CD14-positive monocyte (primary cell): ENCODE measurements at regions not wholly inside any gene's neighbourhood (a gene's known extent, or its start where the extent isn't known, plus 50 kb on each side); places are given as distances from the start of the nearest gene placed in this dataset. TPM values are rescaled to one million over a fixed set of nuclear protein-coding genes. Genes with fewer than 3 reads are reported as not detected.
A peak's percentile ranks its signal among the peaks of the same experiment; 100 is the strongest.

Experiments
- DNase-seq, 3 donors: peaks; one replicate each; pipeline ENCODE4 v3.0.0-alpha.2; 2011 to 2022
- H2AFZ ChIP-seq: 2 replicates; pipeline ENCODE4 v1.6.0; 2012; ENCODE audit warnings: mild to moderate bottlenecking, low read depth, low read length, inconsistent platforms; ENCODE audit not compliant: insufficient read depth, poor library complexity, severe bottlenecking
- H3K27ac ChIP-seq, 2 donors: 1 replicate in 1 of 2; 2 replicates in 1 of 2; pipeline ENCODE4 v1.5.1; 2012 to 2013; ENCODE audit warnings: low read length in 2 of 2, control low read depth in 1 of 2, inconsistent platforms in 1 of 2, low read depth in 1 of 2, mild to moderate bottlenecking in 1 of 2
- H3K27me3 ChIP-seq, 2 donors: one replicate each; pipeline versions ENCODE4 v1.6.0 to v1.6.1; 2011 to 2013; ENCODE audit warnings: low read length in 2 of 2; ENCODE audit not compliant: control insufficient read depth in 2 of 2, insufficient read depth in 2 of 2
- H3K36me3 ChIP-seq, 2 donors: replicated peaks in 1 of 2; 1 replicate in 1 of 2; 2 replicates in 1 of 2; pipeline versions ENCODE4 v1.5.1 to v1.6.1; 2012 to 2013; ENCODE audit warnings: low read length in 2 of 2, control low read depth in 1 of 2, inconsistent platforms in 1 of 2, mild to moderate bottlenecking in 1 of 2; ENCODE audit not compliant: insufficient read depth in 2 of 2, control insufficient read depth in 1 of 2
- H3K4me1 ChIP-seq, 2 donors: 1 replicate in 1 of 2; 2 replicates in 1 of 2; pipeline versions ENCODE4 v1.5.1 to v1.6.1; 2012 to 2013; ENCODE audit warnings: low read length in 2 of 2, control low read depth in 1 of 2, inconsistent platforms in 1 of 2, mild to moderate bottlenecking in 1 of 2, moderate library complexity in 1 of 2; ENCODE audit not compliant: insufficient read depth in 2 of 2, control insufficient read depth in 1 of 2
- H3K4me2 ChIP-seq: replicated peaks from 2 replicates; pipeline ENCODE3; 2012; ENCODE audit warnings: low read length, moderate library complexity, mild to moderate bottlenecking; ENCODE audit not compliant: poor library complexity, severe bottlenecking; ENCODE audit errors: extremely low read depth
- H3K4me3 ChIP-seq, 3 experiments: fragments of 200-600 bp in 1 of 3; sonication (generic) in 1 of 3; replicated peaks in 1 of 3; 1 replicate in 2 of 3; 2 replicates in 1 of 3; pipeline ENCODE4 v1.5.1; 2011 to 2013; ENCODE audit warnings: low read length in 3 of 3, mild to moderate bottlenecking in 3 of 3, control low read depth in 2 of 3, low read depth in 2 of 3, inconsistent platforms in 1 of 3, moderate library complexity in 1 of 3
- H3K79me2 ChIP-seq: 2 replicates; pipeline ENCODE4 v1.6.0; 2012; ENCODE audit warnings: mild to moderate bottlenecking, control low read depth, inconsistent platforms, low read length, moderate library complexity; ENCODE audit not compliant: insufficient read depth
- H3K9ac ChIP-seq: 2 replicates; pipeline ENCODE4 v1.6.0; 2017; ENCODE audit warnings: low read length, mild to moderate bottlenecking; ENCODE audit not compliant: insufficient read depth, poor library complexity, severe bottlenecking
- H3K9me3 ChIP-seq, 2 donors: replicated peaks in 1 of 2; 1 replicate in 1 of 2; 2 replicates in 1 of 2; pipeline versions ENCODE4 v1.5.1 to v1.6.1; 2012 to 2013; ENCODE audit warnings: low read length in 2 of 2, control low read depth in 1 of 2; ENCODE audit not compliant: control insufficient read depth in 1 of 2, insufficient read depth in 1 of 2
- H4K20me1 ChIP-seq: 2 replicates; pipeline ENCODE4 v1.6.0; 2012; ENCODE audit warnings: mild to moderate bottlenecking, low read length, control low read depth, moderate library complexity; ENCODE audit not compliant: insufficient read depth
- H3K27ac Mint-ChIP-seq, 7 donors: one replicate each; pipeline ENCODE4 v1.8.0; 2020; ENCODE audit warnings: mild to moderate bottlenecking in 7 of 7, mixed read lengths in 7 of 7, moderate library complexity in 6 of 7, inconsistent platforms in 2 of 7
- H3K27me3 Mint-ChIP-seq, 3 donors: one replicate each; pipeline ENCODE4 v1.8.0; 2021 to 2022; ENCODE audit warnings: low read depth in 3 of 3, mild to moderate bottlenecking in 3 of 3, mixed read lengths in 3 of 3, moderate library complexity in 3 of 3, inconsistent platforms in 1 of 3
- H3K36me3 Mint-ChIP-seq, 2 donors: one replicate each; pipeline ENCODE4 v1.8.0; 2020; ENCODE audit warnings: mixed read lengths in 2 of 2, inconsistent platforms in 1 of 2, mild to moderate bottlenecking in 1 of 2
- H3K4me1 Mint-ChIP-seq: one replicate; pipeline ENCODE4 v1.8.0; 2020; ENCODE audit warnings: mild to moderate bottlenecking, mixed read lengths
- H3K4me3 Mint-ChIP-seq, 2 donors: one replicate each; pipeline ENCODE4 v1.8.0; 2020; ENCODE audit warnings: mild to moderate bottlenecking in 2 of 2, mixed read lengths in 2 of 2, moderate library complexity in 1 of 2
- H3K9me3 Mint-ChIP-seq, 7 donors: one replicate each; pipeline ENCODE4 v1.8.0; 2020 to 2022; ENCODE audit warnings: mixed read lengths in 7 of 7, mild to moderate bottlenecking in 6 of 7, moderate library complexity in 6 of 7, inconsistent platforms in 2 of 7
- WGBS: methylation state at CpG from one replicate; pipeline ENCODE4 v1.1.5; 2013; ENCODE audit warnings: missing lambda C conversion rate; ENCODE audit not compliant: insufficient coverage; 5-methylcytosine and 5-hydroxymethylcytosine counted together
- intact Hi-C, 2 donors: fragments of 100-400 bp; cut with micrococcal nuclease; formaldehyde crosslinking; loops; one replicate each; pipeline versions ENCODE4 v1.15.0 to v1.15.1; 2023
- small RNA-seq: library from RNA; depleted of rRNA; stranded (forward); fragments of <200 nt; gene quantifications from one replicate; pipeline ENCODE3, GENCODE V24; 2012; ENCODE audit warnings: low read depth; ENCODE audit not compliant: insufficient read length
- TF ChIP-seq, protein P1 (sequence below): fragments of 200-600 bp; IDR thresholded peaks from one replicate; pipeline ENCODE4 v1.8.0; 2022; ENCODE audit warnings: antibody characterized with exemption, mild to moderate bottlenecking

- Mint-ChIP-seq H3K36me3 (no peaks in the 10 kb centered on the region), H3K27me3 (peaks cover 3 to 10% (median 3%) of the 10 kb centered on the region in 3 donors), H3K9me3 (peaks cover 0 to 3% (median 0%) of the 10 kb centered on the region in 7 donors), H3K4me1 (no peaks in the 10 kb centered on the region), H3K4me3 (no peak overlapping the region), H3K27ac (no peak overlapping the region)
- peaks cover 0 to 6% of the 10 kb centered on the region in 2 donors for H3K4me1 ChIP-seq
- no peak overlapping the region for H2AFZ ChIP-seq
- no peak overlapping the region for H3K4me3 ChIP-seq
- intact Hi-C loops, result no loop called here
- no peak for DNase-seq
- H3K36me3 ChIP-seq, result no peaks in the 10 kb centered on the region
- WGBS, result 0% methylated on average over 1 of the region's 5 CpGs
- H3K27me3 ChIP-seq, result no peaks in the 10 kb centered on the region
- no peaks in the 10 kb centered on the region for H3K9me3 ChIP-seq
- TF ChIP-seq, protein P1, sequence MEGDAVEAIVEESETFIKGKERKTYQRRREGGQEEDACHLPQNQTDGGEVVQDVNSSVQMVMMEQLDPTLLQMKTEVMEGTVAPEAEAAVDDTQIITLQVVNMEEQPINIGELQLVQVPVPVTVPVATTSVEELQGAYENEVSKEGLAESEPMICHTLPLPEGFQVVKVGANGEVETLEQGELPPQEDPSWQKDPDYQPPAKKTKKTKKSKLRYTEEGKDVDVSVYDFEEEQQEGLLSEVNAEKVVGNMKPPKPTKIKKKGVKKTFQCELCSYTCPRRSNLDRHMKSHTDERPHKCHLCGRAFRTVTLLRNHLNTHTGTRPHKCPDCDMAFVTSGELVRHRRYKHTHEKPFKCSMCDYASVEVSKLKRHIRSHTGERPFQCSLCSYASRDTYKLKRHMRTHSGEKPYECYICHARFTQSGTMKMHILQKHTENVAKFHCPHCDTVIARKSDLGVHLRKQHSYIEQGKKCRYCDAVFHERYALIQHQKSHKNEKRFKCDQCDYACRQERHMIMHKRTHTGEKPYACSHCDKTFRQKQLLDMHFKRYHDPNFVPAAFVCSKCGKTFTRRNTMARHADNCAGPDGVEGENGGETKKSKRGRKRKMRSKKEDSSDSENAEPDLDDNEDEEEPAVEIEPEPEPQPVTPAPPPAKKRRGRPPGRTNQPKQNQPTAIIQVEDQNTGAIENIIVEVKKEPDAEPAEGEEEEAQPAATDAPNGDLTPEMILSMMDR, result no peak
- no peak overlapping the region for H3K9ac ChIP-seq
- H3K4me2 ChIP-seq, result no peak overlapping the region
- H3K79me2 ChIP-seq, result no peaks in the 10 kb centered on the region
- no peaks in the 10 kb centered on the region for H4K20me1 ChIP-seq
- H3K27ac ChIP-seq, result no peak overlapping the region
Observed at GRCh38 chr11:121688055-121688491, 235.3 kb upstream of the SORL1-AS1 start.

DNA sequence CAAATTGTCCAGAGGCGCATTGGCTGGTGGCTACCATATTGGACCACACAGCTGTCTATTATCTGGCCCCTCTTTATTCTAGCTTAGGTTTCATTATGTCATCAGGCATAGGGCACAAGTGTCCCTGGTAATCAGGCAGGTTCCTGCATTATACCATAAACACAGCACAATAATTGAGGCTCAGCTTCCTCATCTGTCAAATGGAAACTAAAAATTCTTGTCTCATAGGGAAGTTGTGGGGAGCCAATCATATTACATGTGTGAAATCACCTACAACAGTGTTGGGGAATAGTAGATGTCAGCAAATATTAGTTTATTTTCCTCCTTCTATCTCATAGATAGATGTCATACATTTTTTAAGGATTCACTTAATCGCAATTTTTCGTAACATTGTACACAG, 231.0 kb upstream of the SORL1-AS1 start:
- H3K4me2 ChIP-seq, result no peak overlapping the region
- H3K79me2 ChIP-seq, result no peaks in the 10 kb centered on the region
- H3K4me3 ChIP-seq, result no peak overlapping the region
- H3K27ac Mint-ChIP-seq, result no peak overlapping the region
- H3K4me1 Mint-ChIP-seq, result no peaks in the 10 kb centered on the region
- H3K36me3 ChIP-seq, result no peaks in the 10 kb centered on the region
- H3K4me3 Mint-ChIP-seq, result no peak overlapping the region
- no peak overlapping the region for H3K27ac ChIP-seq
- H3K9me3 Mint-ChIP-seq, result peaks cover 0 to 4% (median 0%) of the 10 kb centered on the region in 7 donors
- intact Hi-C loops, result no loop called here
- H3K27me3 ChIP-seq, result no peaks in the 10 kb centered on the region
- peaks cover 0 to 6% of the 10 kb centered on the region in 2 donors for H3K4me1 ChIP-seq
- peak in 2 of 3 donors; percentile 1 to 16 for DNase-seq
- 100% methylated on average over 1 of the region's 3 CpGs for WGBS
- H3K36me3 Mint-ChIP-seq, result no peaks in the 10 kb centered on the region
- no peaks in the 10 kb centered on the region for H4K20me1 ChIP-seq
- no peak overlapping the region for H3K9ac ChIP-seq
- H3K9me3 ChIP-seq, result no peaks in the 10 kb centered on the region
- TF ChIP-seq, protein P1, result no peak
- peaks cover 4 to 9% (median 5%) of the 10 kb centered on the region in 3 donors for H3K27me3 Mint-ChIP-seq
- H2AFZ ChIP-seq, result no peak overlapping the region

Small RNAs in the stretch of these regions (small RNA-seq; reads per million reads assigned to genes)
- not detected for gene RNU6-256P
